GM12878 (cell line): ENCODE measurements at regions not wholly inside any gene's neighbourhood (a gene's known extent, or its start where the extent isn't known, plus 50 kb on each side); places are given as distances from the start of the nearest gene placed in this dataset.

ENCODE experiments used
- ATAC-seq: fragments of 200-7000 bp; cut with Tn5 transposase; 3 replicates; pipeline ENCODE4 v1.9.1; 2020; ENCODE audit warnings: mild to moderate bottlenecking, moderate library complexity
- BruUV-seq: library from RNA; stranded (reverse); fragments of 400-500 nt; replicated peaks from 2 replicates; lab custom pipeline; 2021; lab: Mats Ljungman, UMichigan
- CTCF ChIA-PET: fragments of 300-600 bp; sonication (Branson Sonifier 250); formaldehyde crosslinking; extraction: SDS; loops from one replicate; lab custom pipeline; 2021; ENCODE audit warnings: inconsistent platforms; lab: Yijun Ruan, JAX
- POLR2A ChIA-PET: fragments of 350-600 bp; formaldehyde crosslinking; extraction: SDS; loops from one replicate; lab custom pipeline; 2021; ENCODE audit warnings: inconsistent platforms; lab: Charles Lee
- RAD21 ChIA-PET: fragments of 300-600 bp; sonication (Branson Sonifier 250); formaldehyde crosslinking; loops from one replicate; lab custom pipeline; 2023; ENCODE audit warnings: antibody characterized with exemption; ENCODE audit not compliant: unreplicated experiment; lab: Charles Lee
- SMC1A ChIA-PET: fragments of 300-600 bp; sonication (Branson Sonifier 250); formaldehyde crosslinking; loops from one replicate; lab custom pipeline; 2023; ENCODE audit not compliant: unreplicated experiment, uncharacterized antibody; lab: Charles Lee
- DNase-seq: peaks from one replicate; pipeline ENCODE4 v3.0.0-alpha.2; 2011; ENCODE audit warnings: low read depth, low spot score
- FAIRE-seq: peaks from 3 replicates; lab custom pipeline; 2011; peaks lifted over from hg19 to GRCh38; lab: Jason Lieb, UNC
- H2AFZ ChIP-seq: 2 replicates; pipeline ENCODE4 v1.6.0; 2011; ENCODE audit warnings: low read depth, low read length, control low read depth; ENCODE audit not compliant: control insufficient read depth
- H3K27ac ChIP-seq: 2 replicates; pipeline ENCODE4 v1.5.1; 2011; ENCODE audit warnings: control low read depth; ENCODE audit not compliant: control insufficient read depth, insufficient read depth
- H3K27me3 ChIP-seq, 2 experiments: replicated peaks in 1 of 2; 2 replicates each; pipeline versions ENCODE4 v1.6.0 to v1.6.1; 2011; ENCODE audit warnings: low read length in 1 of 2; ENCODE audit not compliant: control insufficient read depth in 2 of 2, insufficient read depth in 2 of 2
- H3K36me3 ChIP-seq, 2 experiments: 2 replicates each; pipeline ENCODE4 v1.5.1; 2011; ENCODE audit warnings: low read length in 1 of 2; ENCODE audit not compliant: control insufficient read depth in 2 of 2, insufficient read depth in 2 of 2
- H3K4me1 ChIP-seq: 2 replicates; pipeline ENCODE4 v1.6.1; 2011; ENCODE audit warnings: mild to moderate bottlenecking, low read length, moderate library complexity, mixed read lengths; ENCODE audit not compliant: control insufficient read depth, insufficient read depth
- H3K4me2 ChIP-seq: 2 replicates; pipeline ENCODE4 v1.6.0; 2011; ENCODE audit warnings: control low read depth; ENCODE audit not compliant: control insufficient read depth, insufficient read depth
- H3K4me3 ChIP-seq: fragments of 200-600 bp; sonication (generic); 2 replicates; pipeline ENCODE4 v1.5.1; 2016
- H3K79me2 ChIP-seq: 2 replicates; pipeline ENCODE4 v1.6.0; 2011; ENCODE audit warnings: low read length; ENCODE audit not compliant: control insufficient read depth, insufficient read depth
- H3K9ac ChIP-seq: 2 replicates; pipeline ENCODE4 v1.8.0; 2011; ENCODE audit warnings: low read length, control low read depth, mixed read lengths; ENCODE audit not compliant: control insufficient read depth, insufficient read depth
- H3K9me3 ChIP-seq: replicated peaks from 3 replicates; pipeline ENCODE4 v1.5.1; 2011; ENCODE audit warnings: mild to moderate bottlenecking, low read length; ENCODE audit not compliant: control insufficient read depth, insufficient read depth
- H4K20me1 ChIP-seq: 2 replicates; pipeline ENCODE4 v1.6.0; 2011; ENCODE audit not compliant: control insufficient read depth, insufficient read depth
- CHD1 ChIP-seq: IDR thresholded peaks from 2 replicates; pipeline ENCODE4 v1.6.1; 2012; ENCODE audit warnings: low read depth, low read length, improper control_type of control experiment
- CHD2 ChIP-seq: IDR thresholded peaks from 2 replicates; pipeline ENCODE4 v1.6.1; 2011; ENCODE audit warnings: low read depth, low read length, improper control_type of control experiment, borderline replicate concordance
- IRF3 ChIP-seq: fragments of 450-650 bp; IDR thresholded peaks from 2 replicates; pipeline ENCODE4 v1.6.1; 2014; ENCODE audit warnings: mild to moderate bottlenecking
- MAX ChIP-seq: IDR thresholded peaks from 2 replicates; pipeline ENCODE4 v1.6.1; 2012; ENCODE audit warnings: low read depth, low read length, improper control_type of control experiment
- NRF1 ChIP-seq: conservative IDR thresholded peaks from 2 replicates; pipeline ENCODE4 v1.6.1; 2011; ENCODE audit warnings: mild to moderate bottlenecking, low read depth, low read length, improper control_type of control experiment
- PAX5 ChIP-seq: IDR thresholded peaks from 2 replicates; pipeline ENCODE4 v1.6.1; 2011; ENCODE audit warnings: low read depth, low read length, borderline replicate concordance
- REST ChIP-seq: IDR thresholded peaks from 2 replicates; pipeline ENCODE4 v1.6.1; 2012; ENCODE audit warnings: mild to moderate bottlenecking, low read depth, low read length
- RFX5 ChIP-seq: IDR thresholded peaks from 2 replicates; pipeline ENCODE4 v1.6.1; 2011; ENCODE audit warnings: low read depth, low read length, improper control_type of control experiment
- STAT3 ChIP-seq: IDR thresholded peaks from 2 replicates; pipeline ENCODE4 v1.6.1; 2011; ENCODE audit warnings: low read depth, low read length, improper control_type of control experiment
- SUPT20H ChIP-seq: IDR thresholded peaks from 2 replicates; pipeline ENCODE4 v1.6.1; 2011; ENCODE audit warnings: low read depth, mild to moderate bottlenecking, low read length, moderate library complexity, borderline replicate concordance; ENCODE audit not compliant: control insufficient read depth
- TCF12 ChIP-seq: IDR thresholded peaks from 2 replicates; pipeline ENCODE4 v1.6.1; 2011; ENCODE audit warnings: low read depth, mild to moderate bottlenecking, low read length
- ZNF217 ChIP-seq: fragments of 450-650 bp; IDR thresholded peaks from 2 replicates; pipeline ENCODE4 v1.6.1; 2017; ENCODE audit warnings: antibody characterized with exemption, mild to moderate bottlenecking
- WGBS: methylation state at CpG from one replicate; pipeline ENCODE4 v1.1.6; 2016; ENCODE audit warnings: low lambda C conversion rate; ENCODE audit not compliant: insufficient replicate concordance, insufficient coverage; ENCODE audit errors: missing lambda C conversion rate; 5-methylcytosine and 5-hydroxymethylcytosine counted together
- in situ Hi-C: fragments of 300-500 bp; cut with MboI; formaldehyde crosslinking; loops from 9 replicates; pipeline ENCODE4 v1.14.3; 2018; ENCODE audit warnings: mixed read lengths
- intact Hi-C: fragments of 100-400 bp; cut with micrococcal nuclease; formaldehyde crosslinking; loops from one replicate; pipeline ENCODE4 v1.14.2; 2022; ENCODE audit not compliant: unreplicated experiment

GRCh38 chr10:78663721-78664120 is 405.0 kb upstream of the ZMIZ1 start:
- ChIA-PET CTCF (interaction anchor here (0.7 to 4.5 kb wide), 3 partner anchors 16 to 532 kb away, joined by 3 to 31 read pairs (median 3); no protein-coding TSS in a partner anchor), POLR2A (no interaction called here), RAD21 (interaction anchor here (1.1 kb wide), 1 partner anchor 532 kb away, joined by 3 read pairs; no protein-coding TSS in a partner anchor), SMC1A (interaction anchor here (1.5 kb wide), 1 partner anchor 10 kb away, joined by 4 read pairs; no protein-coding TSS in a partner anchor)
- H3K79me2 ChIP-seq, result no peaks in the 10 kb centered on the region
- no peak overlapping the region for H2AFZ ChIP-seq
- intact Hi-C loops (no loop called here), in situ Hi-C loops (no loop called here)
- no peak overlapping the region for H3K27ac ChIP-seq
- no peaks in the 10 kb centered on the region for H3K27me3 ChIP-seq
- WGBS, result 38% methylated on average over 4 of the region's 4 CpGs
- H3K4me3 ChIP-seq, result no peak overlapping the region
- H3K36me3 ChIP-seq, result no peaks in the 10 kb centered on the region
- no peak overlapping the region for H3K9ac ChIP-seq
- BruUV-seq, result no TSS peak
- peaks cover 2% of the 10 kb centered on the region for H3K9me3 ChIP-seq
- DNase-seq (no peak), ATAC-seq (no peak), FAIRE-seq (no peak)
- no peaks in the 10 kb centered on the region for H4K20me1 ChIP-seq
- H3K4me2 ChIP-seq, result no peak overlapping the region
- H3K4me1 ChIP-seq, result peaks cover 6% of the 10 kb centered on the region
- TF ChIP-seq MAX, result no peak
- TF ChIP-seq CHD1, result no peak
- TF ChIP-seq PAX5, result no peak
- no peak for TF ChIP-seq SUPT20H
- TF ChIP-seq TCF12, result no peak
- TF ChIP-seq RFX5, result no peak
- TF ChIP-seq STAT3, result no peak
- TF ChIP-seq REST, result no peak
- TF ChIP-seq IRF3, result no peak
- TF ChIP-seq NRF1, result no peak
- no peak for TF ChIP-seq CHD2
- no peak for TF ChIP-seq ZNF217
